ENCODE measurements at regions not wholly inside any gene's neighbourhood (a gene's known extent, or its start where the extent isn't known, plus 50 kb on each side); places are given as distances from the start of the nearest gene placed in this dataset.

- TF ChIP-seq CTCF (IDR thresholded peaks at IDR 0.05) = no peak
- TF ChIP-seq EZH2phosphoT487 (IDR thresholded peaks at IDR 0.05) = no peak
These were observed 102.4 kb upstream of the E2F7 start for GRCh38 chr12:77167801-77168200.

Measured in neural progenitor cell (in vitro differentiated cells).